IMR-90 (cell line): ENCODE measurements at regions not wholly inside any gene's neighbourhood (a gene's known extent, or its start where the extent isn't known, plus 50 kb on each side); places are given as distances from the start of the nearest gene placed in this dataset.

Experiments
- BHLHE40 ChIP-seq: fragments of 150-350 bp; IDR thresholded peaks from 2 replicates; pipeline ENCODE4 v1.6.1; 2016; ENCODE audit warnings: mild to moderate bottlenecking, low read depth, low read length
- CEBPB ChIP-seq: IDR thresholded peaks from 2 replicates; pipeline ENCODE4 v1.6.1; 2012; ENCODE audit warnings: low read depth, low read length, improper control_type of control experiment
- CHD1 ChIP-seq: IDR thresholded peaks from 2 replicates; pipeline ENCODE4 v1.6.1; 2012; ENCODE audit warnings: low read depth, low read length, improper control_type of control experiment
- CTCF ChIP-seq: conservative IDR thresholded peaks from 2 replicates; pipeline ENCODE4 v1.5.1; 2012; ENCODE audit warnings: mild to moderate bottlenecking, low read depth, low read length, improper control_type of control experiment
- MAZ ChIP-seq: IDR thresholded peaks from 2 replicates; pipeline ENCODE4 v1.6.1; 2012; ENCODE audit warnings: low read depth, mild to moderate bottlenecking, low read length, improper control_type of control experiment, moderate library complexity, borderline replicate concordance
- POLR2A ChIP-seq: IDR thresholded peaks from 2 replicates; pipeline ENCODE4 v1.6.1; 2012; ENCODE audit warnings: mild to moderate bottlenecking, low read depth, low read length
- RAD21 ChIP-seq: IDR thresholded peaks from 2 replicates; pipeline ENCODE4 v1.6.1; 2012; ENCODE audit warnings: low read length, improper control_type of control experiment
- RCOR1 ChIP-seq: IDR thresholded peaks from 2 replicates; pipeline ENCODE4 v1.6.1; 2012; ENCODE audit warnings: mild to moderate bottlenecking, low read length, improper control_type of control experiment; ENCODE audit not compliant: insufficient replicate concordance
- RFX5 ChIP-seq: IDR thresholded peaks from 2 replicates; pipeline ENCODE4 v1.8.0; 2012; ENCODE audit warnings: low read depth, mild to moderate bottlenecking, low read length, moderate library complexity
- TF ChIP-seq, protein P1 (sequence below): fragments of 150-350 bp; IDR thresholded peaks from 2 replicates; pipeline ENCODE4 v1.6.1; 2017; ENCODE audit warnings: mild to moderate bottlenecking, antibody characterized with exemption, low read length, low read depth

DNA sequence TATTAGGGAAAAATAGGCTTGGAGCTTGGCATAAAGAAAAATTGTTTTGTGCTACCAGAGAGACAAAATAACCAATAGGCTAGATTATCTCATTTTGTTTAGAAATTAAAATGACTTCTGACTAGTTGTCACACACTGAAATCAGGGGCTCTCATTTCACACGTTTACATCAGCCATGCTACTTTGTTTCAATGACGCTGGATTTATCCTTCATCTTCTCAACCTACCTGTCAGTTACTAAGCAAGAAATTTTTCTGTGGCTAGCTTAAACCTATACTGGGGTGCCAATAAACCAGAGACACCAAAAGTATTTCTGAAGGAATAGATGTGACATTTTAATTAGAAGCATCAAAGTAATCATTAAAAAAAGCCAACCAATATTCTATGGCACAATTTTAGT lies 518.1 kb upstream of the NR5A2 start:
- TF ChIP-seq CTCF = no peak
- TF ChIP-seq RAD21 = no peak
- TF ChIP-seq POLR2A = no peak
- TF ChIP-seq CEBPB = no peak
- TF ChIP-seq CHD1 = no peak
- TF ChIP-seq RCOR1 = no peak
- TF ChIP-seq MAZ = no peak
- TF ChIP-seq, protein P1, sequence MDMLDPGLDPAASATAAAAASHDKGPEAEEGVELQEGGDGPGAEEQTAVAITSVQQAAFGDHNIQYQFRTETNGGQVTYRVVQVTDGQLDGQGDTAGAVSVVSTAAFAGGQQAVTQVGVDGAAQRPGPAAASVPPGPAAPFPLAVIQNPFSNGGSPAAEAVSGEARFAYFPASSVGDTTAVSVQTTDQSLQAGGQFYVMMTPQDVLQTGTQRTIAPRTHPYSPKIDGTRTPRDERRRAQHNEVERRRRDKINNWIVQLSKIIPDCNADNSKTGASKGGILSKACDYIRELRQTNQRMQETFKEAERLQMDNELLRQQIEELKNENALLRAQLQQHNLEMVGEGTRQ = no peak
- no peak for TF ChIP-seq RFX5
- TF ChIP-seq BHLHE40 = no peak
